IMR-90 (cell line): ENCODE measurements at regions not wholly inside any gene's neighbourhood (a gene's known extent, or its start where the extent isn't known, plus 50 kb on each side); places are given as distances from the start of the nearest gene placed in this dataset.

Experiments
- ATAC-seq: fragments of 200-7000 bp; cut with Tn5 transposase; 2 replicates; pipeline ENCODE4 v1.9.1; 2020; ENCODE audit warnings: low read depth, mild to moderate bottlenecking, moderate library complexity
- BruUV-seq: library from RNA; stranded (reverse); fragments of 400-500 nt; replicated peaks from 2 replicates; lab custom pipeline; 2021; lab: Mats Ljungman, UMichigan
- CTCF ChIA-PET: fragments of 300-600 bp; formaldehyde crosslinking; extraction: SDS; loops from one replicate; lab custom pipeline; 2021; ENCODE audit warnings: antibody characterized with exemption; lab: Yijun Ruan, JAX
- POLR2A ChIA-PET: fragments of 300-600 bp; sonication (Branson Sonifier 250); formaldehyde crosslinking; loops from one replicate; lab custom pipeline; 2022; ENCODE audit warnings: antibody characterized with exemption; ENCODE audit not compliant: unreplicated experiment; lab: Charles Lee
- DNase-seq: peaks from one replicate; pipeline ENCODE4 v3.0.0; 2013
- H2AFZ ChIP-seq: replicated peaks from 2 replicates; pipeline ENCODE3; 2013; ENCODE audit warnings: low read length, mild to moderate bottlenecking; ENCODE audit not compliant: poor library complexity
- H2AK5ac ChIP-seq: 2 replicates; pipeline ENCODE4 v1.6.1; 2013; ENCODE audit warnings: low read depth, low read length, inconsistent platforms
- H2AK9ac ChIP-seq: replicated peaks from 2 replicates; pipeline ENCODE3; 2013; ENCODE audit warnings: mild to moderate bottlenecking, low read depth, low read length, moderate library complexity; ENCODE audit not compliant: poor library complexity
- H2BK120ac ChIP-seq: 2 replicates; pipeline ENCODE4 v1.6.1; 2013; ENCODE audit warnings: low read depth, low read length, inconsistent platforms
- H2BK15ac ChIP-seq: 3 replicates; pipeline ENCODE4 v1.6.1; 2013; ENCODE audit warnings: low read depth, low read length, inconsistent platforms
- H2BK20ac ChIP-seq: 2 replicates; pipeline ENCODE4 v1.6.1; 2013; ENCODE audit warnings: low read depth, mild to moderate bottlenecking, inconsistent platforms, low read length, moderate library complexity
- H2BK5ac ChIP-seq: 2 replicates; pipeline ENCODE4 v1.6.1; 2013; ENCODE audit warnings: mild to moderate bottlenecking, low read depth, low read length, inconsistent platforms; ENCODE audit not compliant: poor library complexity, severe bottlenecking
- H3K14ac ChIP-seq: replicated peaks from 2 replicates; pipeline ENCODE4 v1.6.1; 2013; ENCODE audit warnings: low read depth, low read length, inconsistent platforms
- H3K18ac ChIP-seq: 2 replicates; pipeline ENCODE4 v1.6.1; 2013; ENCODE audit warnings: low read depth, low read length, control low read depth
- H3K23ac ChIP-seq: 2 replicates; pipeline ENCODE4 v1.6.1; 2013; ENCODE audit warnings: low read depth, low read length, inconsistent platforms
- H3K27ac ChIP-seq: 2 replicates; pipeline ENCODE4 v1.5.1; 2013; ENCODE audit warnings: mild to moderate bottlenecking, control low read depth, low read length; ENCODE audit not compliant: insufficient read depth
- H3K27me3 ChIP-seq: 2 replicates; pipeline ENCODE4 v1.6.1; 2013; ENCODE audit warnings: low read length; ENCODE audit not compliant: control insufficient read depth, insufficient read depth
- H3K36me3 ChIP-seq: 2 replicates; pipeline ENCODE4 v1.6.1; 2013; ENCODE audit warnings: low read length, mixed read lengths; ENCODE audit not compliant: control insufficient read depth, insufficient read depth
- H3K4ac ChIP-seq: 2 replicates; pipeline ENCODE4 v1.6.1; 2013; ENCODE audit warnings: low read depth, low read length, inconsistent platforms
- H3K4me1 ChIP-seq: 2 replicates; pipeline ENCODE4 v1.6.1; 2013; ENCODE audit warnings: low read length, mixed read lengths; ENCODE audit not compliant: control insufficient read depth, insufficient read depth
- H3K4me2 ChIP-seq: 2 replicates; pipeline ENCODE4 v1.6.1; 2013; ENCODE audit warnings: low read depth, mild to moderate bottlenecking, control low read depth, low read length, moderate library complexity
- H3K4me3 ChIP-seq: 2 replicates; pipeline ENCODE4 v1.5.1; 2013; ENCODE audit warnings: low read depth, mild to moderate bottlenecking, control low read depth, low read length, moderate library complexity; ENCODE audit not compliant: insufficient read depth
- H3K56ac ChIP-seq: 2 replicates; pipeline ENCODE4 v1.6.1; 2013; ENCODE audit warnings: low read length, inconsistent platforms; ENCODE audit not compliant: insufficient read depth; ENCODE audit errors: extremely low read depth
- H3K79me1 ChIP-seq, 2 experiments: 2 replicates each; pipeline ENCODE4 v1.6.1; 2013; ENCODE audit warnings: low read length in 2 of 2, inconsistent platforms in 1 of 2, low read depth in 1 of 2
- H3K9ac ChIP-seq: 2 replicates; pipeline ENCODE4 v1.6.1; 2013; ENCODE audit warnings: low read depth, low read length, control low read depth
- H3K9me1 ChIP-seq: 2 replicates; pipeline ENCODE4 v1.6.1; 2013; ENCODE audit warnings: low read length, inconsistent platforms; ENCODE audit not compliant: insufficient read depth
- H3K9me3 ChIP-seq: 2 replicates; pipeline ENCODE4 v1.6.1; 2013; ENCODE audit warnings: low read length; ENCODE audit not compliant: control insufficient read depth, insufficient read depth
- H4K20me1 ChIP-seq: 2 replicates; pipeline ENCODE4 v1.6.1; 2013; ENCODE audit warnings: low read length, inconsistent platforms; ENCODE audit not compliant: insufficient read depth
- H4K5ac ChIP-seq: 2 replicates; pipeline ENCODE4 v1.6.1; 2013; ENCODE audit warnings: mild to moderate bottlenecking, low read depth, low read length, control low read depth
- H4K8ac ChIP-seq, 2 experiments: 2 replicates each; pipeline ENCODE4 v1.6.1; 2013; ENCODE audit warnings: low read depth in 2 of 2, low read length in 2 of 2, control low read depth in 1 of 2, inconsistent platforms in 1 of 2
- H4K91ac ChIP-seq: 2 replicates; pipeline ENCODE4 v1.6.1; 2013; ENCODE audit warnings: low read depth, low read length, inconsistent platforms; ENCODE audit not compliant: insufficient read depth
- BHLHE40 ChIP-seq: fragments of 150-350 bp; IDR thresholded peaks from 2 replicates; pipeline ENCODE4 v1.6.1; 2016; ENCODE audit warnings: mild to moderate bottlenecking, low read depth, low read length
- CEBPB ChIP-seq: IDR thresholded peaks from 2 replicates; pipeline ENCODE4 v1.6.1; 2012; ENCODE audit warnings: low read depth, low read length, improper control_type of control experiment
- RCOR1 ChIP-seq: IDR thresholded peaks from 2 replicates; pipeline ENCODE4 v1.6.1; 2012; ENCODE audit warnings: mild to moderate bottlenecking, low read length, improper control_type of control experiment; ENCODE audit not compliant: insufficient replicate concordance
- WGBS, 2 experiments: methylation state at CpG; one replicate each; pipeline versions ENCODE4 v1.1.5 to v1.1.7; 2013; ENCODE audit warnings: missing lambda C conversion rate in 2 of 2; ENCODE audit not compliant: insufficient read length in 1 of 2; ENCODE audit errors: extremely low coverage in 2 of 2; 5-methylcytosine and 5-hydroxymethylcytosine counted together
- dilution Hi-C: fragments of 300-500 bp; cut with HindIII; formaldehyde crosslinking; loops from one replicate; pipeline ENCODE4 v1.14.3; 2018; ENCODE audit warnings: low sequenced_read_pairs; ENCODE audit not compliant: unreplicated experiment
- in situ Hi-C: fragments of 300-500 bp; cut with MboI; formaldehyde crosslinking; loops from 3 replicates; pipeline ENCODE4 v1.14.3; 2019; ENCODE audit warnings: low sequenced_read_pairs, inconsistent platforms, mixed read lengths
- intact Hi-C: fragments of 100-400 bp; cut with micrococcal nuclease; formaldehyde crosslinking; loops from 2 replicates; pipeline ENCODE4 v1.10.0; 2022

- no peak overlapping the region for H3K18ac ChIP-seq
- no peak overlapping the region for H2AK5ac ChIP-seq
- H4K91ac ChIP-seq = no peak overlapping the region
- no peaks in the 10 kb centered on the region for H4K20me1 ChIP-seq
- POLR2A ChIA-PET = no interaction called here
- no peak overlapping the region for H2BK20ac ChIP-seq
- no peak overlapping the region for H2BK120ac ChIP-seq
- H2AFZ ChIP-seq = no peak overlapping the region
- in situ Hi-C loops = no loop called here
- H2BK5ac ChIP-seq = no peak overlapping the region
- H3K36me3 ChIP-seq = no peaks in the 10 kb centered on the region
- H4K8ac ChIP-seq = no peak overlapping the region
- dilution Hi-C loops = no loop called here
- no peak overlapping the region for H3K4ac ChIP-seq
- H3K79me1 ChIP-seq = no peaks in the 10 kb centered on the region
- no peak overlapping the region for H3K27ac ChIP-seq
- intact Hi-C loops = loop anchor here (5.0 kb wide), 2 partner anchors 53 to 622 kb away; no protein-coding TSS in a partner anchor
- H3K9me3 ChIP-seq = peaks cover 5% of the 10 kb centered on the region; the same call in 1 of the 2 replicates
- ATAC-seq = no peak
- no peak overlapping the region for H3K23ac ChIP-seq
- no peak overlapping the region; the same call in 1 of the 2 replicates for H4K5ac ChIP-seq
- H3K27me3 ChIP-seq = no peaks in the 10 kb centered on the region
- H3K9ac ChIP-seq = no peak overlapping the region
- H3K4me1 ChIP-seq = no peaks in the 10 kb centered on the region
- H3K9me1 ChIP-seq = no peaks in the 10 kb centered on the region
- no peak for DNase-seq
- no peak overlapping the region for H3K56ac ChIP-seq
- H3K4me3 ChIP-seq = no peak overlapping the region
- no peak overlapping the region for H2AK9ac ChIP-seq
- no TSS peak for BruUV-seq
- H3K4me2 ChIP-seq = no peak overlapping the region
- no peak overlapping the region for H3K14ac ChIP-seq
- no peak overlapping the region for H2BK15ac ChIP-seq
- WGBS, 2 experiments = 66% methylated on average over 2 of the region's 4 CpGs; no CpG with 5 or more reads in 1 of the 2 experiments
- CTCF ChIA-PET = no interaction called here
- TF ChIP-seq CEBPB (no peak), RCOR1 (no peak), BHLHE40 (no peak)
These were observed 223.2 kb downstream of the SYK start for GRCh38 chr9:91024841-91025240.
